ENCODE measurements at regions not wholly inside any gene's neighbourhood (a gene's known extent, or its start where the extent isn't known, plus 50 kb on each side); places are given as distances from the start of the nearest gene placed in this dataset.

DNA sequence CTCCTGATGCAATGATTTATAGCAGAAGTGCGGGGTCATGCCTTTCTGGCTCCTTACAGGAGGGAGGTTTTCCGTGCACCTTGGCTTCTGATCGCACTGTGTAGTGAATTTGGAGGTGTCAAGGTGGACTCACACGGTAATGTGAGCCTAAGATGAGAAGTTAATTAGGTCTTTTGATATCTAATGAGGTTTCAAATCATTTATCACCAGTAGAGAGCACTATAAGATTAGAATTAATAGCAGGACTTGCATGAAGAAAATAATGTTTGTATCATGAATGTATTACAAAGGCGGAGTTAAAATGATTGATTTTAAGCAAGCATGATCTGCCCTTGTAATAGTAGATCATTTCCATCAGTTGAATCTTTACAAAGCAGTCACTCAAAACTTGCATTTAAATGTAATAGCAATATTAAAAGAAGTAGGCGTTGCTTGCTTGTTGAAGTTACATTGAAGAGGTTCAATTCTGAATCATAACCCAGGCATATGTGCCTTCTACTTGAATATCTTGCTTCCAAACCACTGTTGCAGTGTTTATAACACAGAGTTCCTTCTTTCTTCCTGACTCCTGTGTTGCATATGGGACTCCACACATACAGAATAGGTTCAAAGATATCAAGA, 152.1 kb downstream of the FMR1NB start:
- Histone ChIP-seq H3K36me3 (no peaks in the 10 kb centered on the region), H3K9me3 (no peaks in the 10 kb centered on the region), H3K27me3 (no peaks in the 10 kb centered on the region), H3K4me1 (no peaks in the 10 kb centered on the region), H3K4me3 (no peak overlapping the region), H3K27ac (no peak overlapping the region)
- no peak for ATAC-seq
- no peak for TF ChIP-seq POLR2A (IDR thresholded peaks at IDR 0.05)
- TF ChIP-seq, protein P1, sequence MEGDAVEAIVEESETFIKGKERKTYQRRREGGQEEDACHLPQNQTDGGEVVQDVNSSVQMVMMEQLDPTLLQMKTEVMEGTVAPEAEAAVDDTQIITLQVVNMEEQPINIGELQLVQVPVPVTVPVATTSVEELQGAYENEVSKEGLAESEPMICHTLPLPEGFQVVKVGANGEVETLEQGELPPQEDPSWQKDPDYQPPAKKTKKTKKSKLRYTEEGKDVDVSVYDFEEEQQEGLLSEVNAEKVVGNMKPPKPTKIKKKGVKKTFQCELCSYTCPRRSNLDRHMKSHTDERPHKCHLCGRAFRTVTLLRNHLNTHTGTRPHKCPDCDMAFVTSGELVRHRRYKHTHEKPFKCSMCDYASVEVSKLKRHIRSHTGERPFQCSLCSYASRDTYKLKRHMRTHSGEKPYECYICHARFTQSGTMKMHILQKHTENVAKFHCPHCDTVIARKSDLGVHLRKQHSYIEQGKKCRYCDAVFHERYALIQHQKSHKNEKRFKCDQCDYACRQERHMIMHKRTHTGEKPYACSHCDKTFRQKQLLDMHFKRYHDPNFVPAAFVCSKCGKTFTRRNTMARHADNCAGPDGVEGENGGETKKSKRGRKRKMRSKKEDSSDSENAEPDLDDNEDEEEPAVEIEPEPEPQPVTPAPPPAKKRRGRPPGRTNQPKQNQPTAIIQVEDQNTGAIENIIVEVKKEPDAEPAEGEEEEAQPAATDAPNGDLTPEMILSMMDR (IDR thresholded peaks at IDR 0.05), result peak in 3 of 4 donors; percentile 16 to 33 (median 30)
- intact Hi-C loops (cut with DNase I), result no loop called here
- 25% methylated on average over 6 of the region's 6 CpGs for WGBS (ENCODE audit: insufficient coverage, low coverage, low lambda C conversion rate, missing lambda C conversion rate)
- DNase-seq, result no peak

DNA sequence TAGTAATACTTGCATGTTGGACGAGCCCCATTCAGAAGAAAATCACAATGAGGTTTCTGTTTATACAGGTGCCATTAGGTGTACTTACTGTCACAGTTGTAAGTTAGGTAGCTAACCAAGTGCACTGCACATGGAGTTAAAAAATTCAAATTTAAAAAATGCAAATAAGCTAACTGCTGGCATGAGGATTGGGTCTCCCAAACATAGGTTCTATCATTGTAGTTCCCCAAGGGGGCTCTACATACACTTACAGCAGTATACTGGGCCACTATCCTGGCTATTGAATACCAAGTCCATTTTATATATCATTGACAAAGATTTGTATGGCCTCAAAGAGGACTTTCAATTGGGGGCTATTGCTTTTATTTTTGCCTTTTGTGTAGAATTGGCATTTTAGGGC, 153.4 kb downstream of the FMR1NB start:
- Histone ChIP-seq H3K9me3 (no peaks in the 10 kb centered on the region), H3K27me3 (no peaks in the 10 kb centered on the region), H3K36me3 (no peaks in the 10 kb centered on the region), H3K27ac (no peak overlapping the region), H3K4me3 (no peak overlapping the region), H3K4me1 (no peaks in the 10 kb centered on the region)
- DNase-seq (no peak), ATAC-seq (no peak)
- TF ChIP-seq POLR2A (IDR thresholded peaks at IDR 0.05), result no peak
- TF ChIP-seq, protein P1 (IDR thresholded peaks at IDR 0.05), result no peak
- 15% methylated on average over 1 of the region's 1 CpG for WGBS (ENCODE audit: insufficient coverage, low coverage, low lambda C conversion rate, missing lambda C conversion rate)
- intact Hi-C loops (cut with DNase I), result no loop called here

DNA sequence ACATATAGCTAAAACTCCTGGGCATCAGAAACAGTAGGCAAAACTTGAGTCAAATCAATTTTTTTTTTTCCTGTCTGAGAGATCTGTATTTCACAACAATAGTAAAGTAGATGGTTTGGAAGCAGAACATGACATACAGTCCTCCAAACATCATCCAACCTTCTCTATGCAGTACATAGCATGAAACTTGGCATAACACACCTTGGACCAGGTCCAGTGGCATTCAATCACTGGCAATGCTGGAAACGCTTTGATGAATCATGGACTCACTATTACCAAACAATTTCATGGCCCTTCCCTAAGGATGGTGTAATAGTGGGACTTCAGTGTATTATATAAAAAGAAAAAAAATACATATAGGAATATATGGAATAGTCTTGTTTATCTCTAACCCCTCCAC, 154.6 kb downstream of the FMR1NB start:
- 29% methylated on average over 1 of the region's 1 CpG for WGBS (ENCODE audit: insufficient coverage, low coverage, low lambda C conversion rate, missing lambda C conversion rate)
- no peak overlapping the region for H3K4me3 ChIP-seq
- TF ChIP-seq, protein P1 (IDR thresholded peaks at IDR 0.05), result no peak
- TF ChIP-seq POLR2A (IDR thresholded peaks at IDR 0.05), result no peak

DNA sequence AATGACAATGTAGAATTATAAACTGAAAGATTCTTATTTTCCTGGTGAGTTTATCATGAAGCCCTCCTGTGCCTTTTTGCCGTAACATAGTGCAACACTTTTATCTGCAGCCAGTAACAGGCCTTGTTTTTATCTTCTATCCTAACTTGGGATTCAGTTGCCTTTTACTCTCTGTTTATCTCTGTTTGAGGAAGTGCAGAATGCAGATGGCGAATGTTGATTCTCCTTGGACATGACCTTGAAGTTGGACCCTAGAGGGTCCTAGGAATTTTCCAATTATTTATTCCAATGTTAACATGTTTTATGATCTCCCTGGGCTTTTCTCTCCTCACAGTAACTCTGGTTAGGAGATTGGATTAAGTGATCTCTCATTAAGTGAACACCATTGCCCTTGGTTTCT, 165.0 kb downstream of the FMR1NB start:
- intact Hi-C loops (cut with DNase I), result no loop called here
- no peaks in the 10 kb centered on the region for H3K36me3 ChIP-seq
- DNase-seq (no peak), ATAC-seq (no peak)
- no peaks in the 10 kb centered on the region for H3K4me1 ChIP-seq
- WGBS (ENCODE audit: insufficient coverage, low coverage, low lambda C conversion rate, missing lambda C conversion rate), result 45% methylated on average over 2 of the region's 2 CpGs
- H3K27ac ChIP-seq, result no peak overlapping the region
- no peaks in the 10 kb centered on the region for H3K27me3 ChIP-seq
- no peaks in the 10 kb centered on the region for H3K9me3 ChIP-seq
- TF ChIP-seq POLR2A (IDR thresholded peaks at IDR 0.05), result no peak
- TF ChIP-seq, protein P1 (IDR thresholded peaks at IDR 0.05), result no peak
- H3K4me3 ChIP-seq, result no peak overlapping the region

More for the DNA sequence above, 154.6 kb downstream of the FMR1NB start:
- ATAC-seq, result no peak
- Histone ChIP-seq H3K27me3 (no peaks in the 10 kb centered on the region), H3K9me3 (no peaks in the 10 kb centered on the region), H3K36me3 (no peaks in the 10 kb centered on the region), H3K4me1 (no peaks in the 10 kb centered on the region), H3K27ac (no peak overlapping the region)
- DNase-seq, result no peak
- intact Hi-C loops (cut with DNase I), result no loop called here

DNA sequence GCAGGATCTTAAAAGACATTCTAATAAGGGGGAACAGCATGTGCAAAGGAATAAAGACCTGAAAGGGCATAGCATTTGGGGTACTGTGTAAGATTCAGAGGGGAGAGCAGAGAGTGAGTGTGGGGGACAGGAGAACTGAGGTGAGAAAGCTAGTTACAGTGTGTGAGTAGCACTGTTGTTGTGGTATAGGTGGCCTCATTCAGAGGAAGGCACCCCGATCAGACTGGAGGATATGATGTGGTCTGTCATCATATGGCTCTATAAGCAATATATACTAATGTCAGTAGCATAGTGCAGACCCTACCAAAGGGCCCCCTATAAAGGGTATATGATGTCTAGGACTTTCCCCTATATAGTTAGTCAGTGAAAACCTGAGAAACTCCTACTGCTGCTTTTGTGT, 175.8 kb downstream of the FMR1NB start:
- Histone ChIP-seq H3K27me3 (no peaks in the 10 kb centered on the region), H3K36me3 (no peaks in the 10 kb centered on the region), H3K4me3 (no peak overlapping the region), H3K27ac (no peak overlapping the region), H3K4me1 (no peaks in the 10 kb centered on the region), H3K9me3 (no peaks in the 10 kb centered on the region)
- no peak for TF ChIP-seq POLR2A (IDR thresholded peaks at IDR 0.05)
- TF ChIP-seq, protein P1 (IDR thresholded peaks at IDR 0.05), result no peak
- intact Hi-C loops (cut with DNase I), result no loop called here
- ATAC-seq (no peak), DNase-seq (no peak)
- 50% methylated on average over 1 of the region's 1 CpG for WGBS (ENCODE audit: insufficient coverage, low coverage, low lambda C conversion rate, missing lambda C conversion rate)
